Lung (tissue), 11 donors: ENCODE measurements at regions not wholly inside any gene's neighbourhood (a gene's known extent, or its start where the extent isn't known, plus 50 kb on each side); places are given as distances from the start of the nearest gene placed in this dataset.

Experiments
- ATAC-seq: fragments of 200-7000 bp; cut with Tn5 transposase; one replicate; pipeline ENCODE4 v1.9.1; 2020; ENCODE audit warnings: moderate number of reproducible peaks; ENCODE audit not compliant: insufficient read depth, low FRiP score
- DNase-seq, 3 donors: peaks; one replicate each; pipeline ENCODE4 v3.0.0-alpha.2; 2013 to 2017
- H3K27ac ChIP-seq, 2 donors: one replicate each; pipeline ENCODE4 v1.5.1; 2013; ENCODE audit warnings: mild to moderate bottlenecking in 2 of 2, moderate library complexity in 2 of 2, control low read depth in 1 of 2, inconsistent platforms in 1 of 2, low read depth in 1 of 2, low read length in 1 of 2
- H3K27me3 ChIP-seq, 3 donors: one replicate each; pipeline ENCODE4 v1.5.1; 2013; ENCODE audit warnings: low read length in 2 of 3; ENCODE audit not compliant: control insufficient read depth in 3 of 3, insufficient read depth in 3 of 3
- H3K36me3 ChIP-seq, 4 donors: one replicate each; pipeline ENCODE4 v1.5.1; 2013; ENCODE audit warnings: low read length in 4 of 4, mild to moderate bottlenecking in 1 of 4, moderate library complexity in 1 of 4; ENCODE audit not compliant: control insufficient read depth in 4 of 4, insufficient read depth in 4 of 4
- H3K4me1 ChIP-seq, 5 donors: one replicate each; pipeline ENCODE4 v1.5.1; 2013; ENCODE audit warnings: low read length in 5 of 5, mild to moderate bottlenecking in 2 of 5, moderate library complexity in 1 of 5; ENCODE audit not compliant: control insufficient read depth in 5 of 5, insufficient read depth in 5 of 5
- H3K4me3 ChIP-seq: one replicate; pipeline ENCODE4 v1.5.1; 2013; ENCODE audit warnings: mild to moderate bottlenecking, control low read depth, moderate library complexity
- H3K9ac ChIP-seq, 2 donors: one replicate each; pipeline ENCODE4 v1.5.1; 2013; ENCODE audit warnings: low read length in 2 of 2, control low read depth in 1 of 2; ENCODE audit not compliant: insufficient read depth in 1 of 2
- H3K9me3 ChIP-seq, 4 donors: one replicate each; pipeline ENCODE4 v1.5.1; 2013; ENCODE audit warnings: low read length in 3 of 4, mild to moderate bottlenecking in 1 of 4, moderate library complexity in 1 of 4; ENCODE audit not compliant: control insufficient read depth in 4 of 4, insufficient read depth in 3 of 4
- WGBS, 2 donors: extraction: QIAGEN DNeasy Blood & Tissue Kit; methylation state at CpG; one replicate each; pipeline ENCODE4 v1.1.7; 2013; 5-methylcytosine and 5-hydroxymethylcytosine counted together
- TF ChIP-seq, protein P1 (sequence below): IDR thresholded peaks from 2 replicates; pipeline ENCODE4 v1.5.1; 2012; ENCODE audit warnings: mild to moderate bottlenecking; ENCODE audit errors: control extremely low read depth, extremely low read depth
- donor health status: control.
- donor health status: control.
- donor health status: Bipolar disorder and iron deficiency.
- donor health status: healthy.
- donor health status: DM: yes; HTN: yes; CAD: no.

DNA sequence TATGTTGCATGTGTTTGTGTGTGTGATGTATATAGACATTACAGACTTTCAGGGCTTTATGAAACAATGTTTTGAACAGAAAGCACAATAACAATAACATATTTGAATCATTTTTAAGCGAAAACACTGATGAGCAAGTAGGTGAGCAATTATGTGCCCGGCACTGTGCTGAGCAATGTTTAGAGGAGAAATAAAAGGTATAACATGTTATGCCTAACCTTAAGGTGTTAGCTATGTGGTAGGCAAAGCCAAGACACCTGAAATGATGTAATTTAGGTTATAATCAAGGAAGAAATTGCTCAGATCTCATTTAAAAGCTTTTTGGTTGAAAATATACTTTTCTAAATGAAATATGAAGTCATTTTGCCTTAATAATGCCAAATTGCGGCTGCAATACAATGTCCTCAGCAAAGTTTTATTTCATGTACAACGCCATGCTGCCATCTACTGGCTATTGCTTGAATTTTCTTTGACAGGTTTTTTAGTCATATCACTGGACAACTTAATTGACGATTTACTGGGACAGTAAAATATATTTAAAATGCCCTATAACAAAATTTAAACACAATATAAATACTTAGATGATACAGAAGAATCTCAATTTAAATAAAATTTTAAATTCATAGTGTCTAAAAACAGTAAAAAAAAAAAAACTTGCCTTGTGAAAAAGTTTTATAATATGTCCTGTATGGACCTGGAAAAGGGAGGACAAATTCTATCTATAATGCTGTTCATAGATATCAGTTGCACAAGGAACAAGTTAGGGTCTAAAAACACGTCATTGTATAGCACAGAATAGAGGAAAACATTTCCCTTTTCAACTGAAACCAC, 131.1 kb upstream of the CDK1 start:
- DNase-seq (peak; percentile 46 to 84 (median 81)), ATAC-seq (no peak)
- no peaks in the 10 kb centered on the region for H3K9me3 ChIP-seq
- 21 to 25% methylated on average over 6 of the region's 6 CpGs for WGBS, 2 donors
- H3K36me3 ChIP-seq, result no peaks in the 10 kb centered on the region
- H3K4me3 ChIP-seq, result no peak overlapping the region
- H3K4me1 ChIP-seq, result no peaks in the 10 kb centered on the region
- no peaks in the 10 kb centered on the region for H3K27me3 ChIP-seq
- H3K9ac ChIP-seq, result no peak overlapping the region
- H3K27ac ChIP-seq, result no peak overlapping the region
- TF ChIP-seq, protein P1, sequence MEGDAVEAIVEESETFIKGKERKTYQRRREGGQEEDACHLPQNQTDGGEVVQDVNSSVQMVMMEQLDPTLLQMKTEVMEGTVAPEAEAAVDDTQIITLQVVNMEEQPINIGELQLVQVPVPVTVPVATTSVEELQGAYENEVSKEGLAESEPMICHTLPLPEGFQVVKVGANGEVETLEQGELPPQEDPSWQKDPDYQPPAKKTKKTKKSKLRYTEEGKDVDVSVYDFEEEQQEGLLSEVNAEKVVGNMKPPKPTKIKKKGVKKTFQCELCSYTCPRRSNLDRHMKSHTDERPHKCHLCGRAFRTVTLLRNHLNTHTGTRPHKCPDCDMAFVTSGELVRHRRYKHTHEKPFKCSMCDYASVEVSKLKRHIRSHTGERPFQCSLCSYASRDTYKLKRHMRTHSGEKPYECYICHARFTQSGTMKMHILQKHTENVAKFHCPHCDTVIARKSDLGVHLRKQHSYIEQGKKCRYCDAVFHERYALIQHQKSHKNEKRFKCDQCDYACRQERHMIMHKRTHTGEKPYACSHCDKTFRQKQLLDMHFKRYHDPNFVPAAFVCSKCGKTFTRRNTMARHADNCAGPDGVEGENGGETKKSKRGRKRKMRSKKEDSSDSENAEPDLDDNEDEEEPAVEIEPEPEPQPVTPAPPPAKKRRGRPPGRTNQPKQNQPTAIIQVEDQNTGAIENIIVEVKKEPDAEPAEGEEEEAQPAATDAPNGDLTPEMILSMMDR, result peak; percentile 69

DNA sequence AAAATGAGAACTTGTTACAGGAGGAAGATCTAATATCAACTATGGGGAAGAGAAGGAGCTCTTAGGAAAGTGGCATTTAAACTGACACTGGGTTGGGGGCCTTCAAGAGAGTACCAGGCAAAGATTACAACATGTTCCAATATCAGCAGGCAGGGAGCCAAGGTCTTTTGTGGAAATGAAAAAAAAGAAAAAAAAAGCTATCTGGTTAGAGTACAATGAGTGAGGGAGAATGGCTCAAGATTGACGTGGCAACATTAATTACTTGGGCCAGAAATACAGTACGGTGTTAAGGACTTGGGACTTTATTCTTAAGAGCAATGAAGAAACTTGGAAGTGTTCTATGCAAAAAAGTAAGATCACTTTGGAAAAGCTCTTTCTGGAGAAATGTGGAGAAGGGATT, 132.3 kb upstream of the CDK1 start:
- Histone ChIP-seq H3K4me3 (no peak overlapping the region), H3K4me1 (no peaks in the 10 kb centered on the region), H3K27ac (no peak overlapping the region), H3K36me3 (no peaks in the 10 kb centered on the region), H3K9ac (no peak overlapping the region), H3K27me3 (no peaks in the 10 kb centered on the region), H3K9me3 (no peaks in the 10 kb centered on the region)
- WGBS, 2 donors, result 54 to 58% methylated on average over 2 of the region's 2 CpGs
- TF ChIP-seq, protein P1, result no peak
- ATAC-seq (no peak), DNase-seq (peak in 2 of 3 donors; percentile 14 to 16)

DNA sequence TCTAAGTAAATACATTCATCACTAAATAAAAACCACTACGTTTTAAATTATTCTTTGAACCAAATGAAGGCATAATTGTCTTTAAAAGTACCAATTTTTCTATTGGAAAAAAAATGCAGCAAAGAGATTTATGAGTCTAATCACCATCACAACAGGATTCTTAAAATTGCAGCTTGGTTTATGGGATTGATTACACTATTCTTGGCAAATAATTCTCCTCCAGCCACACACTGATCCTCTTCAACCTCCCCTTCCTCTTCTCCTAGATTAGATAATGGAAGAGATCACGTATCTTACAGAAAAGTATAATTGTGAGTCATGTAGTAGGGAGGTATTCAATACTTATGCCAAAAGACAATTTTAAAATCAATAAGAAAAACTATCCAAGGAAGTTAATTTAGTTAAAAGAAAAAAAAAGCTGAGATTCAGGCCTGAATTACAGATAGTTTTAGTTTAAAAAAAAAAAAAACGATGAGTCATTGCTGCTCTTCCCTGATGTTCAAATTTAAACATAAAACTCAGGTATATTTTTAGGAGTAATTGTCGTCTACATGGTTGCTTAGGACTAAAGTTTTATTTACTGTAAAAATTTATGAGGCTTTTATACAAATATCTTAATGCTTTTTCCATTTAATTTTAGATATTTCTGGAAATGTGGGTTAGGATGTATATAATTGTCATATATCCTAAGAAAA, 133.7 kb upstream of the CDK1 start:
- no peaks in the 10 kb centered on the region for H3K36me3 ChIP-seq
- DNase-seq (no peak), ATAC-seq (no peak)
- 83 to 88% methylated on average over 4 of the region's 4 CpGs for WGBS, 2 donors
- no peaks in the 10 kb centered on the region for H3K27me3 ChIP-seq
- no peak overlapping the region for H3K4me3 ChIP-seq
- H3K4me1 ChIP-seq, result no peaks in the 10 kb centered on the region
- no peak overlapping the region for H3K9ac ChIP-seq
- H3K9me3 ChIP-seq, result no peaks in the 10 kb centered on the region
- no peak overlapping the region for H3K27ac ChIP-seq
- TF ChIP-seq, protein P1, result no peak
